ENCODE measurements at regions not wholly inside any gene's neighbourhood (a gene's known extent, or its start where the extent isn't known, plus 50 kb on each side); places are given as distances from the start of the nearest gene placed in this dataset.

DNA sequence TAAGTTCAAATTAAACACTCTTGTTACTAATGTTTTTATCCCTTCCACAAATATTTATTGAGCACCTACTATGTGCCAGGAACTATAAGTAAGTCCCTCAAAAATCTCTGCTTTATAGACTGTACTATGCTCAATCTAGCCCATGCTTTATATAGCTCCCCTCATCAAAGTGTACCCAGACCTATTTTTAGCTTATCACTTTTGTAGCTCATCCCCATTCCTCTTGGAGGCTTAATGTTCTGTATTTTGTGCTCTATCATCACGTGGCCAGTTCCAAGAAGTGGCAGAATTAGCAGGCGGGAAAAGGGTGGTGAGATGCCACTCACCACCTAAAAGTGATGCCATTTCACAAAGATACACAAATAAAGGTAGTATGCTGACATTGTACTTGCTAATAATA is 138.1 kb upstream of the BET1 start:
- Histone ChIP-seq H3K4me1 (ENCODE audit: control insufficient read depth, insufficient read depth, low read length) (no peaks in the 10 kb centered on the region), H3K36me3 (ENCODE audit: control insufficient read depth, insufficient read depth, low read length) (no peaks in the 10 kb centered on the region), H3K27me3 (ENCODE audit: control insufficient read depth, insufficient read depth, low read length) (no peaks in the 10 kb centered on the region), H3K4me3 (ENCODE audit: low read length) (no peak overlapping the region), H3K27ac (ENCODE audit: low read length) (no peak overlapping the region), H3K9me3 (ENCODE audit: control insufficient read depth, insufficient read depth, low read length) (no peaks in the 10 kb centered on the region)
- intact Hi-C loops (cut with micrococcal nuclease): no loop called here
- DNase-seq: no peak
- no peak overlapping the region for H3K27ac Mint-ChIP-seq
- H3K4me1 Mint-ChIP-seq: no peaks in the 10 kb centered on the region
- peaks cover 0 to 2% of the 10 kb centered on the region in 2 donors for H3K9me3 Mint-ChIP-seq
- ATAC-seq: no peak
- TF ChIP-seq, protein P1, sequence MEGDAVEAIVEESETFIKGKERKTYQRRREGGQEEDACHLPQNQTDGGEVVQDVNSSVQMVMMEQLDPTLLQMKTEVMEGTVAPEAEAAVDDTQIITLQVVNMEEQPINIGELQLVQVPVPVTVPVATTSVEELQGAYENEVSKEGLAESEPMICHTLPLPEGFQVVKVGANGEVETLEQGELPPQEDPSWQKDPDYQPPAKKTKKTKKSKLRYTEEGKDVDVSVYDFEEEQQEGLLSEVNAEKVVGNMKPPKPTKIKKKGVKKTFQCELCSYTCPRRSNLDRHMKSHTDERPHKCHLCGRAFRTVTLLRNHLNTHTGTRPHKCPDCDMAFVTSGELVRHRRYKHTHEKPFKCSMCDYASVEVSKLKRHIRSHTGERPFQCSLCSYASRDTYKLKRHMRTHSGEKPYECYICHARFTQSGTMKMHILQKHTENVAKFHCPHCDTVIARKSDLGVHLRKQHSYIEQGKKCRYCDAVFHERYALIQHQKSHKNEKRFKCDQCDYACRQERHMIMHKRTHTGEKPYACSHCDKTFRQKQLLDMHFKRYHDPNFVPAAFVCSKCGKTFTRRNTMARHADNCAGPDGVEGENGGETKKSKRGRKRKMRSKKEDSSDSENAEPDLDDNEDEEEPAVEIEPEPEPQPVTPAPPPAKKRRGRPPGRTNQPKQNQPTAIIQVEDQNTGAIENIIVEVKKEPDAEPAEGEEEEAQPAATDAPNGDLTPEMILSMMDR (IDR thresholded peaks at IDR 0.05): no peak
- no peaks in the 10 kb centered on the region for H3K36me3 Mint-ChIP-seq
- H3K27me3 Mint-ChIP-seq (ENCODE audit: low read depth in 2 of 2): peaks cover 15 to 24% of the 10 kb centered on the region in 2 donors
- no peak overlapping the region for H3K4me3 Mint-ChIP-seq
- WGBS (ENCODE audit: insufficient coverage): 57% methylated on average over 1 of the region's 2 CpGs

DNA sequence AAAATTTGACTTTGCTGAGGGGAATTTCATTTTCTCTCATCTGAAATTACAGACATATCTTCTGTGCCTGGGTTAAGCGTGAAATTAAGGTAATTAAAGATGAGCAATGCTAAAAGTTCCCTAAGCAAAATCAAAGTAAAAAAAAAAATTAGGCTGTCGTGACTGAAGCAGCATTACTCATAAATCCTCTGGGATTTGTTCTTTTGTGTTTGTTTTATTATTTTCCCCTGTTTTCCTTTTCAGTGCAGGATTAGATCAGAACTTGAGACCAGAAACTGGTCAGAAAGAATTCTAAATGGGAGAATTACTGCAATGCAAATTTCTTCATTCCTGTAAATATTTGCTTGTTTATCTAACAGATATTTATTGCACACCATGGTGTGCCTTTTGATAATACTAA is 141.4 kb upstream of the BET1 start:
- Histone ChIP-seq H3K27ac (ENCODE audit: low read length) (no peak overlapping the region), H3K4me3 (ENCODE audit: low read length) (no peak overlapping the region), H3K27me3 (ENCODE audit: control insufficient read depth, insufficient read depth, low read length) (no peaks in the 10 kb centered on the region), H3K4me1 (ENCODE audit: control insufficient read depth, insufficient read depth, low read length) (no peaks in the 10 kb centered on the region), H3K9me3 (ENCODE audit: control insufficient read depth, insufficient read depth, low read length) (no peaks in the 10 kb centered on the region), H3K36me3 (ENCODE audit: control insufficient read depth, insufficient read depth, low read length) (no peaks in the 10 kb centered on the region)
- TF ChIP-seq, protein P1 (IDR thresholded peaks at IDR 0.05): no peak
- Mint-ChIP-seq H3K9me3 (no peaks in the 10 kb centered on the region), H3K36me3 (no peaks in the 10 kb centered on the region), H3K27me3 (ENCODE audit: low read depth in 2 of 2) (peaks cover 14 to 24% of the 10 kb centered on the region in 2 donors), H3K4me1 (no peaks in the 10 kb centered on the region), H3K27ac (no peak overlapping the region), H3K4me3 (no peak overlapping the region)
- intact Hi-C loops (cut with micrococcal nuclease): no loop called here
- ATAC-seq: no peak
- DNase-seq: no peak
- WGBS (ENCODE audit: insufficient coverage): 93% methylated on average over 2 of the region's 2 CpGs

DNA sequence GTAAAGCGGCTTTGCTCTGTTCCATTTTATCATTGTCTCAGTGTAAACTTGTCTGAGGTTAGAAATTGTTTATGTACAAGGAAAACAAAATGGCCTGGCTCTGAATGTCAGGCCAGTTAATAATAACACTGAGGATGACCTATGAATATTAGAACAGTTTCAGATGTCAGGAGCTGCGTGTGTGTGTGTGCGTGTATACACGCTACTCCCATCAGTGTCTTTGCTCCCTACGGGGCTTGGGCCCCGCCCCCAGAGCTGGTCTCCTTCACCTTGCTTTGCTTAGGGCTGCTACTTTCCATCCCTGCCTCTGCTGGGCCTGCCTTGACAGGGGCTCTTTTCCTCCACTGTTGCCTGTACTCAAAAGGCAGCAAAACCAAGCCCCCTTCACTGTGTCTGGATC is 142.3 kb upstream of the BET1 start:
- ATAC-seq: peak in 1 of 3 donors; percentile 30
- no peak overlapping the region for H3K27ac Mint-ChIP-seq
- H3K27me3 ChIP-seq (ENCODE audit: control insufficient read depth, insufficient read depth, low read length): no peaks in the 10 kb centered on the region
- H3K27ac ChIP-seq (ENCODE audit: low read length): no peak overlapping the region
- H3K4me1 ChIP-seq (ENCODE audit: control insufficient read depth, insufficient read depth, low read length): no peaks in the 10 kb centered on the region
- peaks cover 15 to 29% of the 10 kb centered on the region in 2 donors for H3K27me3 Mint-ChIP-seq (ENCODE audit: low read depth in 2 of 2)
- WGBS (ENCODE audit: insufficient coverage): 95% methylated on average over 6 of the region's 6 CpGs
- intact Hi-C loops (cut with micrococcal nuclease): no loop called here
- no peak overlapping the region for H3K4me3 ChIP-seq (ENCODE audit: low read length)
- no peaks in the 10 kb centered on the region for H3K9me3 ChIP-seq (ENCODE audit: control insufficient read depth, insufficient read depth, low read length)
- no peak overlapping the region for H3K4me3 Mint-ChIP-seq
- H3K36me3 ChIP-seq (ENCODE audit: control insufficient read depth, insufficient read depth, low read length): no peaks in the 10 kb centered on the region
- no peak for DNase-seq
- H3K9me3 Mint-ChIP-seq: peaks cover 0 to under 1% of the 10 kb centered on the region in 2 donors
- no peaks in the 10 kb centered on the region for H3K4me1 Mint-ChIP-seq
- no peaks in the 10 kb centered on the region for H3K36me3 Mint-ChIP-seq
- TF ChIP-seq, protein P1 (IDR thresholded peaks at IDR 0.05): no peak

DNA sequence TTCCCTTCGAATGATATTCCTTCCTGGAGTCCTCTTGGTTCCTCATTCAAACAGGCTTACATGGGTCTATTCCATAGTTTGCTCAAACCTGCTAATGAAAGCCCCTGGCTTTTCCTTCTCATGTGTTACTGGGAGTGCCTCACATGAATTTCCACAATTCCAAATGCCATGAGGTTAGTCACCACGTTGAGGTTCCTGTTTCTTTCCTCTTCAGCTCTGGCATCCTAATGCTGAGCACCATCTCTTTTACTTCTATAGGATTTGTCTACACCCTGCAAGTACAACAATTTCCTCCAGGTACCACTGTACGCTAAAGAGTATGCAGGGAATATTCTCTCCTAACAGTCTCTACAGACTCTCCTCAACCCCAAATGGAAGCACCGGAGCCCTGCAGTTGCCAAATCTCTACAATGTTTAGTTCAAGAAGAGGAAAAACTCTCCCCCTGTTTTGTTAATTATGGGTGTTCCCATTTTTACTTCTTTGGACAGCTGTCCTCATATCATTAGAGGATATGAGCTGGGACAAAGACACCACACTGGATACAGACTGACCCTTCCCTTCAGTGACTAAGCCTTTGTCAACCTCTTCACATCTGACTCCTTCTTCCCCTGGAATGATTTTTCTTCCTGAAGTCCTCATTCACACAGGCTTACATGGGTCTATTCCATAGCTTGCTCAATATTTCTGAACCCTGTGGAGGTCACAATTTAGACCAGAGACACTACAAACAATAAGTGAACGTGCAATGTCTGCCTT is 145.8 kb upstream of the BET1 start:
- TF ChIP-seq, protein P1 (IDR thresholded peaks at IDR 0.05): no peak
- ATAC-seq: no peak
- H3K4me1 ChIP-seq (ENCODE audit: control insufficient read depth, insufficient read depth, low read length): no peaks in the 10 kb centered on the region

More for the DNA sequence above, 145.8 kb upstream of the BET1 start:
- no peak for DNase-seq
- no peak overlapping the region for H3K4me3 Mint-ChIP-seq
- H3K27ac ChIP-seq (ENCODE audit: low read length): no peak overlapping the region
- no peaks in the 10 kb centered on the region for H3K9me3 ChIP-seq (ENCODE audit: control insufficient read depth, insufficient read depth, low read length)
- H3K4me1 Mint-ChIP-seq: no peaks in the 10 kb centered on the region
- no peaks in the 10 kb centered on the region for H3K27me3 ChIP-seq (ENCODE audit: control insufficient read depth, insufficient read depth, low read length)
- WGBS (ENCODE audit: insufficient coverage): 78% methylated on average over 4 of the region's 5 CpGs
- peaks cover 0 to 2% of the 10 kb centered on the region in 2 donors for H3K9me3 Mint-ChIP-seq
- H3K36me3 ChIP-seq (ENCODE audit: control insufficient read depth, insufficient read depth, low read length): no peaks in the 10 kb centered on the region
- H3K27ac Mint-ChIP-seq: no peak overlapping the region
- no peaks in the 10 kb centered on the region for H3K36me3 Mint-ChIP-seq
- peaks cover 17 to 24% of the 10 kb centered on the region in 2 donors for H3K27me3 Mint-ChIP-seq (ENCODE audit: low read depth in 2 of 2)
- intact Hi-C loops (cut with micrococcal nuclease): no loop called here
- no peak overlapping the region for H3K4me3 ChIP-seq (ENCODE audit: low read length)

Measured in natural killer cell (primary cell).